ENCODE measurements at regions not wholly inside any gene's neighbourhood (a gene's known extent, or its start where the extent isn't known, plus 50 kb on each side); places are given as distances from the start of the nearest gene placed in this dataset.

- DNase-seq (ENCODE audit: low read depth), result no peak
These were observed 75.9 kb upstream of the SMYD2 start for GRCh38 chr1:214205053-214205452.

- DNase-seq (ENCODE audit: low read depth), result no peak
These were observed 72.5 kb upstream of the SMYD2 start for GRCh38 chr1:214208460-214208859.

GRCh38 chr1:214209260-214209808 is 71.6 kb upstream of the SMYD2 start:
- no peak for DNase-seq (ENCODE audit: low read depth)

GRCh38 chr1:214213136-214213535 is 67.8 kb upstream of the SMYD2 start:
- DNase-seq (ENCODE audit: low read depth), result peak; percentile 92

- DNase-seq (ENCODE audit: low read depth), result no peak
These were observed 66.1 kb upstream of the SMYD2 start for GRCh38 chr1:214214851-214215250.

GRCh38 chr1:214215583-214215982 is 65.4 kb upstream of the SMYD2 start:
- DNase-seq (ENCODE audit: low read depth), result no peak

- DNase-seq (ENCODE audit: low read depth), result no peak
These were observed 64.9 kb upstream of the SMYD2 start for GRCh38 chr1:214216021-214216420.

GRCh38 chr1:214216779-214217178 is 64.2 kb upstream of the SMYD2 start:
- no peak for DNase-seq (ENCODE audit: low read depth)

GRCh38 chr1:214219902-214220301 is 61.1 kb upstream of the SMYD2 start:
- DNase-seq (ENCODE audit: low read depth), result no peak

GRCh38 chr1:214220891-214221290 is 60.1 kb upstream of the SMYD2 start:
- no peak for DNase-seq (ENCODE audit: low read depth)

GRCh38 chr1:214224611-214225354 is 56.2 kb upstream of the SMYD2 start:
- DNase-seq (ENCODE audit: low read depth), result peak; percentile 44

GRCh38 chr1:214228976-214229375 is 52.0 kb upstream of the SMYD2 start:
- DNase-seq (ENCODE audit: low read depth), result no peak

GRCh38 chr1:214229736-214230135 is 51.2 kb upstream of the SMYD2 start:
- no peak for DNase-seq (ENCODE audit: low read depth)

Data from ELR (cell line).